ENCODE measurements at regions not wholly inside any gene's neighbourhood (a gene's known extent, or its start where the extent isn't known, plus 50 kb on each side); places are given as distances from the start of the nearest gene placed in this dataset.

- H3K4me3 Mint-ChIP-seq = no peak overlapping the region
- peaks cover 5% of the 10 kb centered on the region; the same call in 1 of the 2 replicates for H3K27me3 Mint-ChIP-seq (ENCODE audit: insufficient read depth)
- peaks cover under 1% of the 10 kb centered on the region; the same call in 1 of the 2 replicates for H3K4me1 Mint-ChIP-seq (ENCODE audit: low read depth)
- no peaks in the 10 kb centered on the region for H3K9me3 Mint-ChIP-seq
- TF ChIP-seq CTCF (IDR thresholded peaks at IDR 0.05) = no peak
- DNase-seq = no peak
- H3K36me3 Mint-ChIP-seq (ENCODE audit: low read depth) = no peaks in the 10 kb centered on the region
- no peak overlapping the region for H3K27ac Mint-ChIP-seq
Measured at GRCh38 chr7:86937363-86937878, 122.0 kb downstream of the ELAPOR2 start.

DNA sequence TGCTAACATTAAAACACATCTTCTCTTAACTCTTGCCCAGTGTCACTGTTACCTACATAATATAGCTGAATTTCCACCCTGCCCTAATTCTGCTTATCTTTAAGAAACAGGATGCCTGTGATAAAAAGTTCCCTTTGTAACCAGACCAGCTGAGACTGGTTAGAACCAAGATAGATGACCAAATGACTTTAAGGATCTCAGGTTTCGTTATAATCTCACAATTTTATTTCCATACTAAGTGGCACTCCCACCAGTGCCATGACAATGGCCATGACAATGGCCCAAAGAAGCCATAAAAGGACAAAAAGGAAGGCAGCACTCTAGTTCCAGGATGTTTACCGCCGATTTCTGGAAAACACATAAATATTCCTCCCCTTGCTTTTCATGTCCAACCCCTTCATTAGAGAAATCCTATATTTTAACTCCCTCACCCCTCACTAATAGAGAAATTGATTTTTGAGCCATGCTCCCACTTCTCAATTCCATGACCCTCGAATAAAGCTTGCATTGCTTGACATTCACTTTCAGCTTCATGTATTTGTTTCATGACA is 126.1 kb downstream of the ELAPOR2 start:
- Mint-ChIP-seq H3K36me3 (ENCODE audit: low read depth) (no peaks in the 10 kb centered on the region), H3K9me3 (no peaks in the 10 kb centered on the region), H3K4me1 (ENCODE audit: low read depth) (peaks cover 9% of the 10 kb centered on the region), H3K27me3 (ENCODE audit: insufficient read depth) (peaks cover 5% of the 10 kb centered on the region; the same call in 1 of the 2 replicates), H3K4me3 (no peak overlapping the region), H3K27ac (no peak overlapping the region)
- no peak for DNase-seq
- no peak for TF ChIP-seq CTCF (IDR thresholded peaks at IDR 0.05)

DNA sequence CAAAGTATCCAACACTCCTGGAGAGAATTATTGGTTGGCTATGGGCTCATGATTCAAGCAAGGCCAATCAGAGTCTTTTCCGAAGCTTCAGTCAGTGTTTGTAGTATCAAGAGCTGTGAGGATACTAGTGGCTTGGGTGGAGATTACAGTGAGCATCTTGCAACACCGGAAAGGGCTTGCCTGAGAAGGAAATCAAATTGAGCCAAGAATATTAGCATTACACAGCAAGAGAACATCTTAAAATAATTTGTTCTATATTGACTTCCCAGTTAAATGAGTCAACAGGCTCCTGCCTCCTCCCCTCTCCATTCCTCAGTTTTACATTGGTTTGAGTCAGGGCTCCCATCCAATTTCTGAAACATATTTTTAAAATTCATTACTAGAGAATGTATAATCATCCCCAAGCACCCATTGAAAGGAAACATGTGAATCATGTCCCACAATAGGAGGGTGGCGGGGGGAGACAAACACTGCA is 127.4 kb downstream of the ELAPOR2 start:
- TF ChIP-seq CTCF (IDR thresholded peaks at IDR 0.05) = no peak
- peaks cover 5% of the 10 kb centered on the region; the same call in 1 of the 2 replicates for H3K27me3 Mint-ChIP-seq (ENCODE audit: insufficient read depth)
- no peaks in the 10 kb centered on the region for H3K9me3 Mint-ChIP-seq
- no peaks in the 10 kb centered on the region for H3K36me3 Mint-ChIP-seq (ENCODE audit: low read depth)
- no peak overlapping the region for H3K27ac Mint-ChIP-seq
- no peak overlapping the region for H3K4me3 Mint-ChIP-seq
- H3K4me1 Mint-ChIP-seq (ENCODE audit: low read depth) = peaks cover 9% of the 10 kb centered on the region
- DNase-seq = peak; percentile 77

- peaks cover 9% of the 10 kb centered on the region for H3K4me1 Mint-ChIP-seq (ENCODE audit: low read depth)
- no peak for DNase-seq
- H3K4me3 Mint-ChIP-seq = no peak overlapping the region
- H3K27me3 Mint-ChIP-seq (ENCODE audit: insufficient read depth) = peaks cover 5% of the 10 kb centered on the region; the same call in 1 of the 2 replicates
- no peak for TF ChIP-seq CTCF (IDR thresholded peaks at IDR 0.05)
- no peaks in the 10 kb centered on the region for H3K36me3 Mint-ChIP-seq (ENCODE audit: low read depth)
- no peaks in the 10 kb centered on the region for H3K9me3 Mint-ChIP-seq
- no peak overlapping the region for H3K27ac Mint-ChIP-seq
Measured at GRCh38 chr7:86931439-86931838, 128.0 kb downstream of the ELAPOR2 start.

DNA sequence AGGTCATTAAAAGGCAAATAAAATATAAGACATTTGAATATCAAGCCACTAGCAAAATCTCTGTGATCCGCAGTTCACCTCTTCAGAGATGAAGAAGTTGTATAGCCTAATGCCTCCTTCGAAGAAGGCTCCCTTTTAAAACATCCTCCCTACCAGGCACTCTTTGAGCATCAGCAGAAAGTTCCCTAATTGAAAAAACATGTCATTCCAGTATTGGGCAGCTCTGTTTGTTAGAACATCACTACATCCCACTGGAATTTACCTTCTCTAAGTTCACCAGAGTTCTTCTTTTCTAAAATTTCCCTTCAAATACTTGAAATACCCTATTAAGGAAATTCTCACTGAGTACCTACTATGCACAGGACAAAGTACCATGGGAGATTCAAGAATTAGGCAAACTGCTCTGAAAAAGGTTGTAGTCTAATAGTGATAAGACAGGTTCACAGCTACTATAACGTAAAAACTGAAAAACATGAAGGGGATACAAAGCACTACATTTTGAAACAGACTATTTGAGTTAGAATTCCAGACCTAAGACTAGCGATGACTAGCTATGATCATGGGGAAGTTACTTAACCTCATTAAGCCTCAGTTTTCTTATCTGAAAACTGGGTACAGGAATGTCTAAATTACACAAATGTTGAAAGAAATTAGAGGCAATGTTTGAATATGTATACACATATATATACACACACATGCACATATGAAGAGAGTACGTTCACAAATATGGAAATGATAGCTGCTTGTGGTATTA is 128.7 kb downstream of the ELAPOR2 start:
- no peak for DNase-seq
- TF ChIP-seq CTCF (IDR thresholded peaks at IDR 0.05) = no peak
- peaks cover 5% of the 10 kb centered on the region; the same call in 1 of the 2 replicates for H3K27me3 Mint-ChIP-seq (ENCODE audit: insufficient read depth)
- no peaks in the 10 kb centered on the region for H3K36me3 Mint-ChIP-seq (ENCODE audit: low read depth)
- H3K27ac Mint-ChIP-seq = no peak overlapping the region
- no peak overlapping the region for H3K4me3 Mint-ChIP-seq
- no peaks in the 10 kb centered on the region for H3K9me3 Mint-ChIP-seq
- H3K4me1 Mint-ChIP-seq (ENCODE audit: low read depth) = peaks cover 9% of the 10 kb centered on the region

All from HFFc6 (cell line).